ENCODE measurements at regions not wholly inside any gene's neighbourhood (a gene's known extent, or its start where the extent isn't known, plus 50 kb on each side); places are given as distances from the start of the nearest gene placed in this dataset.

- peaks cover 17% of the 10 kb centered on the region for H3K4me1 Mint-ChIP-seq (ENCODE audit: low read depth)
- no peak overlapping the region for H3K4me3 Mint-ChIP-seq
- intact Hi-C loops (cut with micrococcal nuclease): no loop called here
- peak overlapping the region; percentile 60 for H3K27ac Mint-ChIP-seq
- no peaks in the 10 kb centered on the region for H3K27me3 Mint-ChIP-seq
- no peaks in the 10 kb centered on the region for H3K36me3 Mint-ChIP-seq (ENCODE audit: low read depth)
- H3K9me3 Mint-ChIP-seq: peaks cover 5% of the 10 kb centered on the region
Measured at GRCh38 chr6:139754898-139755775, 380.7 kb upstream of the CITED2 start.

- no peaks in the 10 kb centered on the region for H3K27me3 Mint-ChIP-seq
- H3K36me3 Mint-ChIP-seq (ENCODE audit: low read depth): no peaks in the 10 kb centered on the region
Measured at GRCh38 chr6:139753198-139753861, 378.9 kb upstream of the CITED2 start.

GRCh38 chr6:139752086-139752485 is 377.6 kb upstream of the CITED2 start:
- Mint-ChIP-seq H3K4me3 (no peak overlapping the region), H3K27me3 (no peaks in the 10 kb centered on the region), H3K27ac (no peak overlapping the region), H3K4me1 (ENCODE audit: low read depth) (peaks cover 19% of the 10 kb centered on the region), H3K36me3 (ENCODE audit: low read depth) (no peaks in the 10 kb centered on the region), H3K9me3 (peaks cover 3% of the 10 kb centered on the region)
- intact Hi-C loops (cut with micrococcal nuclease): no loop called here

More at GRCh38 chr6:139753198-139753861, 378.9 kb upstream of the CITED2 start:
- intact Hi-C loops (cut with micrococcal nuclease): no loop called here
- H3K4me1 Mint-ChIP-seq (ENCODE audit: low read depth): peaks cover 22% of the 10 kb centered on the region
- H3K4me3 Mint-ChIP-seq: no peak overlapping the region
- no peak overlapping the region for H3K27ac Mint-ChIP-seq
- peaks cover 5% of the 10 kb centered on the region for H3K9me3 Mint-ChIP-seq

- Mint-ChIP-seq H3K27ac (no peak overlapping the region), H3K4me3 (no peak overlapping the region), H3K4me1 (ENCODE audit: low read depth) (peaks cover 24% of the 10 kb centered on the region), H3K9me3 (no peaks in the 10 kb centered on the region), H3K36me3 (ENCODE audit: low read depth) (no peaks in the 10 kb centered on the region), H3K27me3 (no peaks in the 10 kb centered on the region)
- intact Hi-C loops (cut with micrococcal nuclease): no loop called here
Measured at GRCh38 chr6:139751179-139751578, 376.7 kb upstream of the CITED2 start.

GRCh38 chr6:139748353-139749146 is 374.1 kb upstream of the CITED2 start:
- Mint-ChIP-seq H3K27ac (no peak overlapping the region), H3K27me3 (no peaks in the 10 kb centered on the region), H3K4me1 (ENCODE audit: low read depth) (peaks cover 14% of the 10 kb centered on the region), H3K9me3 (no peaks in the 10 kb centered on the region), H3K4me3 (no peak overlapping the region), H3K36me3 (ENCODE audit: low read depth) (no peaks in the 10 kb centered on the region)
- intact Hi-C loops (cut with micrococcal nuclease): no loop called here

- Mint-ChIP-seq H3K4me1 (ENCODE audit: low read depth) (peaks cover 14% of the 10 kb centered on the region), H3K4me3 (no peak overlapping the region), H3K27me3 (no peaks in the 10 kb centered on the region), H3K27ac (no peak overlapping the region), H3K9me3 (no peaks in the 10 kb centered on the region), H3K36me3 (ENCODE audit: low read depth) (no peaks in the 10 kb centered on the region)
- intact Hi-C loops (cut with micrococcal nuclease): no loop called here
Measured at GRCh38 chr6:139747154-139747553, 372.7 kb upstream of the CITED2 start.

GRCh38 chr6:139744891-139745290 is 370.4 kb upstream of the CITED2 start:
- Mint-ChIP-seq H3K36me3 (ENCODE audit: low read depth) (no peaks in the 10 kb centered on the region), H3K27me3 (no peaks in the 10 kb centered on the region), H3K27ac (no peak overlapping the region), H3K4me1 (ENCODE audit: low read depth) (peaks cover 20% of the 10 kb centered on the region), H3K9me3 (no peaks in the 10 kb centered on the region), H3K4me3 (no peak overlapping the region)
- intact Hi-C loops (cut with micrococcal nuclease): no loop called here

- H3K36me3 Mint-ChIP-seq (ENCODE audit: low read depth): no peaks in the 10 kb centered on the region
- H3K27me3 Mint-ChIP-seq: no peaks in the 10 kb centered on the region
- no peak overlapping the region for H3K27ac Mint-ChIP-seq
- H3K9me3 Mint-ChIP-seq: no peaks in the 10 kb centered on the region
- peaks cover 19% of the 10 kb centered on the region for H3K4me1 Mint-ChIP-seq (ENCODE audit: low read depth)
- no peak overlapping the region for H3K4me3 Mint-ChIP-seq
- intact Hi-C loops (cut with micrococcal nuclease): no loop called here
Measured at GRCh38 chr6:139743664-139744437, 369.4 kb upstream of the CITED2 start.

GRCh38 chr6:139742671-139743070 is 368.2 kb upstream of the CITED2 start:
- Mint-ChIP-seq H3K27me3 (no peaks in the 10 kb centered on the region), H3K27ac (no peak overlapping the region), H3K36me3 (ENCODE audit: low read depth) (no peaks in the 10 kb centered on the region), H3K4me1 (ENCODE audit: low read depth) (peaks cover 13% of the 10 kb centered on the region), H3K9me3 (no peaks in the 10 kb centered on the region), H3K4me3 (no peak overlapping the region)
- intact Hi-C loops (cut with micrococcal nuclease): no loop called here

- intact Hi-C loops (cut with micrococcal nuclease): no loop called here
- Mint-ChIP-seq H3K9me3 (no peaks in the 10 kb centered on the region), H3K27me3 (no peaks in the 10 kb centered on the region), H3K27ac (no peak overlapping the region), H3K4me3 (no peak overlapping the region), H3K4me1 (ENCODE audit: low read depth) (peaks cover 5% of the 10 kb centered on the region), H3K36me3 (ENCODE audit: low read depth) (no peaks in the 10 kb centered on the region)
Measured at GRCh38 chr6:139738801-139739455, 364.5 kb upstream of the CITED2 start.

- Mint-ChIP-seq H3K9me3 (no peaks in the 10 kb centered on the region), H3K4me3 (no peak overlapping the region), H3K27ac (no peak overlapping the region), H3K36me3 (ENCODE audit: low read depth) (no peaks in the 10 kb centered on the region), H3K4me1 (ENCODE audit: low read depth) (peaks cover 14% of the 10 kb centered on the region), H3K27me3 (no peaks in the 10 kb centered on the region)
- intact Hi-C loops (cut with micrococcal nuclease): no loop called here
Measured at GRCh38 chr6:139736325-139736906, 362.0 kb upstream of the CITED2 start.

GRCh38 chr6:139732451-139732850 is 358.0 kb upstream of the CITED2 start:
- no peak overlapping the region for H3K27ac Mint-ChIP-seq
- H3K9me3 Mint-ChIP-seq: no peaks in the 10 kb centered on the region
- no peak overlapping the region for H3K4me3 Mint-ChIP-seq
- peaks cover 9% of the 10 kb centered on the region for H3K4me1 Mint-ChIP-seq (ENCODE audit: low read depth)
- no peaks in the 10 kb centered on the region for H3K36me3 Mint-ChIP-seq (ENCODE audit: low read depth)
- no peaks in the 10 kb centered on the region for H3K27me3 Mint-ChIP-seq
- intact Hi-C loops (cut with micrococcal nuclease): no loop called here

All from dendritic cell treated with granulocyte-macrophage colony-stimulating factor and Interleukin-4, amounts not matched to agents 40 ng/mL and 50 ng/mL, for 4 days (primary cell).